Type B pancreatic cell (in vitro differentiated cells): ENCODE measurements at regions not wholly inside any gene's neighbourhood (a gene's known extent, or its start where the extent isn't known, plus 50 kb on each side); places are given as distances from the start of the nearest gene placed in this dataset.
A peak's percentile ranks its signal among the peaks of the same experiment; 100 is the strongest.

Experiments used
- DNase-seq: peaks from one replicate; pipeline ENCODE4 v3.0.0; 2021; ENCODE audit warnings: mixed read lengths; ENCODE audit not compliant: unreplicated experiment; ENCODE audit errors: extremely low spot score
- H3K27ac Mint-ChIP-seq: 2 replicates; pipeline ENCODE4 v1.8.0; 2021; ENCODE audit warnings: mild to moderate bottlenecking, mixed read lengths
- H3K27me3 Mint-ChIP-seq: 2 replicates; pipeline ENCODE4 v1.8.0; 2021; ENCODE audit warnings: mixed read lengths
- H3K36me3 Mint-ChIP-seq: 2 replicates; pipeline ENCODE4 v1.8.0; 2021; ENCODE audit warnings: mixed read lengths
- H3K4me1 Mint-ChIP-seq: one replicate; pipeline ENCODE4 v1.8.0; 2021; ENCODE audit warnings: mixed read lengths; ENCODE audit not compliant: unreplicated experiment
- H3K4me3 Mint-ChIP-seq: 2 replicates; pipeline ENCODE4 v1.8.0; 2021; ENCODE audit warnings: mild to moderate bottlenecking, mixed read lengths
- H3K9me3 Mint-ChIP-seq: 2 replicates; pipeline ENCODE4 v1.8.0; 2021; ENCODE audit warnings: mixed read lengths
- CTCF ChIP-seq: fragments of 200-600 bp; sonication (generic); conservative IDR thresholded peaks from 2 replicates; pipeline ENCODE4 v1.5.0; 2021; ENCODE audit warnings: antibody characterized with exemption, mild to moderate bottlenecking

DNA sequence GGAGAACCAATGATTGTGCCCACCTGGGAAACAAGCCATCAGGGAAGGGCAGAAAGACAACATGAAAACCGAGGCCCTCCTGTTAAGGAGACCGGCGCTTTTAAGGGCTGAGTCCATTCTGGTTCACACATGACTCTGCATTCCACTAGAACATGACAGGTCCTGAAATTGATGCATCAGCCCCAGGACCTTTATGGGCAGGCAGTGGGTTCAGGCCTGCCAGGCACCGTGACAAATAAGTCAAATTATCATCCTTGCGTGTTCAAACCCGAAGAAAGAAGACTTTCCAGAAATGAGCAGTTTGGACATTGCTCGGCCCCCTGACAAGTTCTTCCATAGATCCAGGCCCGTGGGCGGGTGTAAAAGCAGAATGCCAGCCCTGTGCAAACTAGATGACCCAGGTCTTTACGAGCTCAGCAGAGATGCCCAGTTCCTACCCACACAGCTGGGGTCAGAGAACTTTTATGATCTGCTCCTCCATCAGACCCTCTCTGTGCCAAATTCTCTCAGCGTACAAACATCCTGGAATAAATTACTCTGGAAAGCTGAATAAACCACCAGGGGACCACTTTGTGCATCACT lies 295.5 kb upstream of the WWC1 start:
- no peak for DNase-seq
- no peak for TF ChIP-seq CTCF
- Mint-ChIP-seq H3K27me3 (peaks cover 4% of the 10 kb centered on the region), H3K9me3 (no peaks in the 10 kb centered on the region), H3K36me3 (peaks cover 5% of the 10 kb centered on the region), H3K4me1 (peaks cover 41% of the 10 kb centered on the region), H3K4me3 (no peak overlapping the region), H3K27ac (peak overlapping the region; percentile 13)

DNA sequence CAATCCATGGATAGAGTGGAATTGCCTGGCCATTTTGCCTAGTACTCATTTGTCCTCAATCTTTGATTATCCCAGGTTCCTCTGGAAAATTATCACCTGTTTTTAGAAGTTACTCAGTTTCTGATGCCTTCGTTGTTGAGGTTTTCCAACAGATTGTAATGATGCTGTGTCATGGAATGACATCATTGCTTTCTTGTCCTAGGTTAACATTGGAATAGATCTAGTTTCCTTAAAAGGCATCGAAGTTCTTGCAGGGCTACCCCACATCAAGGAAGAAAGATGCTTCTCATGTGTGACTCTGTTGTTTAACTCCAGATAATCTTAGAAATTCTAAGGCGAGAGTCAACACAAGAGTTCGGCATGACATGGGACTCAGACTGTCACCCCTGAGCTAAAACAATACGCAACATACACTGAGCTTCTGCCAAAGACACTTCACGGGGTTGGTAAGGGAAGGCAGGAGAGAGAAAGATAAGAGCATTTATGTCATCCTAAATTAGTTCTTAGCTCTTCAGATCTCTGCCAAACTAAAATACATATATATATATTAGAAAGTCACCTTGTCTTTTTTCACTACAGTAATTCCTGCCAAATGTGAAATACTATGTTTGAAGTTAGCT lies 293.2 kb upstream of the WWC1 start:
- H3K27me3 Mint-ChIP-seq, result peaks cover 4% of the 10 kb centered on the region
- H3K27ac Mint-ChIP-seq, result no peak overlapping the region
- no peak for TF ChIP-seq CTCF
- H3K4me1 Mint-ChIP-seq, result peaks cover 52% of the 10 kb centered on the region
- no peak overlapping the region for H3K4me3 Mint-ChIP-seq
- DNase-seq, result no peak
- H3K36me3 Mint-ChIP-seq, result peaks cover 5% of the 10 kb centered on the region
- no peaks in the 10 kb centered on the region for H3K9me3 Mint-ChIP-seq

DNA sequence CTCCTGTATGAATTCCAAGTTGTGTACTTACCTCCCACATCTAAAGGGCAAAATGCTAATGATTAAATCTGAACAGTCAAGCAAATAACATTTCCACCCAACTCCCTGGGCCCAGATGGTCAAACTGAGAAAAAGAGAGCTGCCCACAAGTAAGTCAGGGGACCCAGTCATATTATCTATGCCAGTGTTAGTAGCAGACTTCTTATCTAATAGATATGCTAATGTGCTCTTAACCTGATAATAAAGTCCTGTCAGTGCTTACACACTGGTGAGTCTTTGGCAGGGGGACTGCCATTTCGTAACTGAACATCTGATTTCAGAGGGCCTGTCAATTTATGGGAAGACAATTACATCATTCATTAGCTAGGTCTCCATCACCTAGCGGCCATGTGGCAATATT lies 292.3 kb upstream of the WWC1 start:
- TF ChIP-seq CTCF, result no peak
- peak overlapping the region; percentile 44 for H3K27ac Mint-ChIP-seq
- H3K36me3 Mint-ChIP-seq, result peaks cover 7% of the 10 kb centered on the region
- H3K4me3 Mint-ChIP-seq, result no peak overlapping the region
- peaks cover 60% of the 10 kb centered on the region for H3K4me1 Mint-ChIP-seq
- H3K9me3 Mint-ChIP-seq, result no peaks in the 10 kb centered on the region
- H3K27me3 Mint-ChIP-seq, result peaks cover 4% of the 10 kb centered on the region
- no peak for DNase-seq

DNA sequence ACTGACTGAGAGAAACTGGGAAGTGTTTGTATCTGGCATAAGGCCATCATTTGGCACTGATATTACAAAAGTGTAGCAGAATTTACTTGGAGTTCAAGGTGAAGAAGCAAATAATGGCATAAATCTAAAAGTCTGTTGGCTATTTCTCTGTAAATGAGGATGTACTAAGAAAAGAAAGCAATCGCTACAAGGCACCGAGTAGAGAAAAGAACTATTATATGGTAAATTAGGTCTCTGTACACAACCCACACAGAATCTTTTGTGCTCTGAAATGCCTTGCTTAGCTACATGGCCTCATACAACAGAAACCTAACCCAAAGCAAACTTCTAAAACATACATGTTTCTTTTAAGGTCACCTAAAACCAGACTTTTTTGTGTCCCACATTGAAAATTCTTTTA lies 290.1 kb upstream of the WWC1 start:
- Mint-ChIP-seq H3K27ac (no peak overlapping the region), H3K36me3 (peaks cover 8% of the 10 kb centered on the region), H3K27me3 (peaks cover 4% of the 10 kb centered on the region), H3K9me3 (no peaks in the 10 kb centered on the region), H3K4me1 (peaks cover 52% of the 10 kb centered on the region), H3K4me3 (no peak overlapping the region)
- no peak for DNase-seq
- no peak for TF ChIP-seq CTCF

GRCh38 chr5:168002116-168002515 lies 289.3 kb upstream of the WWC1 start:
- peaks cover 4% of the 10 kb centered on the region for H3K27me3 Mint-ChIP-seq
- no peak overlapping the region for H3K27ac Mint-ChIP-seq
- no peaks in the 10 kb centered on the region for H3K9me3 Mint-ChIP-seq
- no peak for TF ChIP-seq CTCF
- peaks cover 54% of the 10 kb centered on the region for H3K4me1 Mint-ChIP-seq
- H3K4me3 Mint-ChIP-seq, result no peak overlapping the region
- H3K36me3 Mint-ChIP-seq, result peaks cover 3% of the 10 kb centered on the region
- no peak for DNase-seq
